Tibial nerve (tissue), 4 donors: ENCODE measurements at regions not wholly inside any gene's neighbourhood (a gene's known extent, or its start where the extent isn't known, plus 50 kb on each side); places are given as distances from the start of the nearest gene placed in this dataset.

Source experiments
- DNase-seq, 2 donors: peaks; one replicate each; pipeline ENCODE4 v3.0.0-alpha.2; 2019; ENCODE audit warnings: low spot score in 2 of 2
- H3K27ac ChIP-seq, 4 donors: fragments of 200-600 bp; sonication (generic) in 3 of 4; one replicate each; pipeline ENCODE4 v1.5.1; 2017 to 2019; ENCODE audit warnings: mild to moderate bottlenecking in 1 of 4
- H3K27me3 ChIP-seq, 2 donors: fragments of 200-600 bp; sonication (generic) in 1 of 2; one replicate each; pipeline versions ENCODE4 v1.5.1 to v1.6.0; 2017 to 2019
- H3K36me3 ChIP-seq, 3 donors: fragments of 200-600 bp; sonication (generic); one replicate each; pipeline ENCODE4 v1.5.1; 2018 to 2019
- H3K4me1 ChIP-seq, 4 donors: fragments of 200-600 bp; sonication (generic) in 3 of 4; one replicate each; pipeline ENCODE4 v1.5.1; 2017 to 2019
- H3K4me3 ChIP-seq, 4 donors: fragments of 200-600 bp; sonication (generic) in 3 of 4; one replicate each; pipeline ENCODE4 v1.5.1; 2017 to 2019; ENCODE audit warnings: mild to moderate bottlenecking in 1 of 4, moderate library complexity in 1 of 4
- H3K9me3 ChIP-seq, 4 donors: fragments of 200-600 bp; sonication (generic) in 3 of 4; one replicate each; pipeline ENCODE4 v1.5.1; 2017 to 2019
- CTCF ChIP-seq, 5 experiments: fragments of 200-600 bp in 3 of 5; fragments of 450-650 bp in 2 of 5; sonication (generic) in 3 of 5; IDR thresholded peaks; one replicate each; pipeline ENCODE4 v1.5.1; 2016 to 2019; ENCODE audit warnings: antibody characterized with exemption in 5 of 5, mild to moderate bottlenecking in 3 of 5, moderate library complexity in 2 of 5
- EP300 ChIP-seq, 2 donors: sonication (generic); formaldehyde crosslinking; IDR thresholded peaks; one replicate each; pipeline ENCODE4 v1.6.1; 2017; ENCODE audit warnings: antibody characterized with exemption in 2 of 2, mild to moderate bottlenecking in 1 of 2
- POLR2A ChIP-seq, 2 donors: fragments of 450-650 bp; IDR thresholded peaks; one replicate each; pipeline ENCODE4 v1.6.1; 2017; ENCODE audit warnings: antibody characterized with exemption in 2 of 2, mild to moderate bottlenecking in 2 of 2, moderate library complexity in 2 of 2
- WGBS, 2 donors: methylation state at CpG; one replicate each; pipeline ENCODE4 v1.1.5; 2018; 5-methylcytosine and 5-hydroxymethylcytosine counted together

- DNase-seq, result no peak
- H3K4me1 ChIP-seq, result peaks cover 0 to 28% (median 0%) of the 10 kb centered on the region in 4 donors
- H3K4me3 ChIP-seq, result no peak overlapping the region
- TF ChIP-seq POLR2A (IDR thresholded peaks at IDR 0.05) (no peak), CTCF (IDR thresholded peaks at IDR 0.05) (no peak), EP300 (IDR thresholded peaks at IDR 0.05) (no peak)
- H3K27ac ChIP-seq, result peak overlapping the region in 1 of 4 donors; percentile 68
- no peaks in the 10 kb centered on the region for H3K9me3 ChIP-seq
- H3K27me3 ChIP-seq, result no peaks in the 10 kb centered on the region
- H3K36me3 ChIP-seq, result no peaks in the 10 kb centered on the region
These were observed 57.5 kb upstream of the ZSWIM6 start for GRCh38 chr5:61274511-61274911.

- Histone ChIP-seq H3K27me3 (no peaks in the 10 kb centered on the region), H3K9me3 (no peaks in the 10 kb centered on the region), H3K4me1 (peaks cover 0 to 38% (median 0%) of the 10 kb centered on the region in 4 donors), H3K36me3 (no peaks in the 10 kb centered on the region), H3K27ac (peak overlapping the region in 1 of 4 donors; percentile 68), H3K4me3 (no peak overlapping the region)
- TF ChIP-seq EP300 (IDR thresholded peaks at IDR 0.05) (peak in 1 of 2 donors; percentile 58), POLR2A (IDR thresholded peaks at IDR 0.05) (no peak)
- DNase-seq, result peak; percentile 30 to 43
- WGBS, 2 donors, result 46 to 50% methylated on average over 8 of the region's 8 CpGs
These were observed 56.2 kb upstream of the ZSWIM6 start for GRCh38 chr5:61275841-61276240.

GRCh38 chr5:61277190-61277589 lies 54.9 kb upstream of the ZSWIM6 start:
- no peaks in the 10 kb centered on the region for H3K27me3 ChIP-seq
- TF ChIP-seq CTCF (IDR thresholded peaks at IDR 0.05) (peak in 1 of 5 experiments; percentile 11), EP300 (IDR thresholded peaks at IDR 0.05) (no peak), POLR2A (IDR thresholded peaks at IDR 0.05) (no peak)
- 9 to 14% methylated on average over 2 of the region's 2 CpGs for WGBS, 2 donors
- no peaks in the 10 kb centered on the region for H3K36me3 ChIP-seq
- peaks cover 0 to 43% (median 0%) of the 10 kb centered on the region in 4 donors for H3K4me1 ChIP-seq
- H3K9me3 ChIP-seq, result no peaks in the 10 kb centered on the region
- H3K4me3 ChIP-seq, result peak overlapping the region in 1 of 4 donors; percentile 10
- no peak for DNase-seq
- H3K27ac ChIP-seq, result peak overlapping the region in 3 of 4 donors; percentile 9 to 76 (median 29)

DNA sequence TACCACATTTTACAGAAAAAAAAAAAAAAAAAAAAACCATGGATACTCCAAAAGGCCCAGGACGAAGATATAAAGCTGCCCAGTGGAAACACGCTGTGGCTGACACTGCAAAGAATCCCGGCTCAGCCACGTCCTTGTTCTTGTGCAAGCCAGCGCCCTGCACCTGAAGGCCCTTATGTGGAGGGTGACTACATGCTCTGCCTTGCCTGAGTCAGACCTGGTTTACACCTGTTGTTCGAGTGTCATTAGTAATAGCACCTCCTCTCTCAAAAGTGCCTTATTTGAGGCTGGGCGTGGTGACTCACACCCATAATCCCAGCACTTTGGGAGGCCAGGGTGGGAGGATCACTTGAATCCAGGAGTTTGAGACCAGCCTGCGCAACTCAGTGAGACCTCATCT lies 54.3 kb upstream of the ZSWIM6 start:
- H3K4me1 ChIP-seq, result peaks cover 0 to 43% (median 0%) of the 10 kb centered on the region in 4 donors
- H3K4me3 ChIP-seq, result no peak overlapping the region
- 92% methylated on average over 8 of the region's 8 CpGs for WGBS, 2 donors
- no peaks in the 10 kb centered on the region for H3K36me3 ChIP-seq
- peak overlapping the region in 2 of 4 donors; percentile 29 to 76 for H3K27ac ChIP-seq
- TF ChIP-seq CTCF (IDR thresholded peaks at IDR 0.05) (no peak), POLR2A (IDR thresholded peaks at IDR 0.05) (no peak), EP300 (IDR thresholded peaks at IDR 0.05) (no peak)
- H3K27me3 ChIP-seq, result no peaks in the 10 kb centered on the region
- no peak for DNase-seq
- no peaks in the 10 kb centered on the region for H3K9me3 ChIP-seq

DNA sequence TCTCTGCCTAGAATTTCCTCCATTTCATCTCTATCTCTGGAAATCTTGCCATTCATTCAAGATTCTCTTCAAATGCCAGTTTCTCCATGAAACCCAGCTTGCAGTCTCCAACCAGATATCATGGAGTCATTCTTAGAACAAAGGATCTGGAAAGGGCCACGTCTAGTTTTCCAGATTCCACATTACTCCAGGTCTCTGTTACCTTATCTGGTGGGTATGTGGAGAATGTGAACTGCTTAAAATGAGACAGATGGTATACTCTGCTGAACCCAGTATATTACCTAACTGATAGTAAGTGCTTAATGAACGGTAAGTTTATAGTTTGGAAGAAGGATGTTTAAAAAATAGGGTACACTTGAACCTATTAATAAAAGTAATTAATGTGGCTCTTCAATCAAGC lies 52.3 kb upstream of the ZSWIM6 start:
- Histone ChIP-seq H3K9me3 (no peaks in the 10 kb centered on the region), H3K27me3 (no peaks in the 10 kb centered on the region), H3K27ac (no peak overlapping the region), H3K4me1 (peaks cover 0 to 36% (median 0%) of the 10 kb centered on the region in 4 donors), H3K36me3 (no peaks in the 10 kb centered on the region), H3K4me3 (no peak overlapping the region)
- WGBS, 2 donors, result 60 to 73% methylated on average over 2 of the region's 2 CpGs
- TF ChIP-seq POLR2A (IDR thresholded peaks at IDR 0.05) (no peak), CTCF (IDR thresholded peaks at IDR 0.05) (no peak), EP300 (IDR thresholded peaks at IDR 0.05) (no peak)
- DNase-seq, result no peak

DNA sequence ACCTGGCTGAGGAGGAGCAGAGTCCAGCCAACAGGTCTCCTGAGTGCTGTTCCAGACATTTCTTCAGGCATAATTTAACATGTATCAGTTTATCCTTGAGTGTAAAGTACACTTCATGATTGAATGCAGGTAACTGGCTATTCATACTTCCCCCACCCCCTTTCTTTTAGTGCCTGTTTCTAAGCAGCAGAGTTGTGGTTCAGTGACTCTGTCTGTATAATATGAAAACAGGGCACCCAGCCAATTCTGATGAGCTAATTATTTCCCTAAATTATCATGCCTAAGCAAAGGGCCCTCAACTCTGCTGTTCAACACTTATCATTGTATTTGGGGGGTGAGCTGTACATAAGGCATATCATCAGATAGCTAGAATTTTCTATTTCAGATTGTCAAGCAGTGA lies 51.9 kb upstream of the ZSWIM6 start:
- Histone ChIP-seq H3K36me3 (no peaks in the 10 kb centered on the region), H3K4me3 (no peak overlapping the region), H3K4me1 (peaks cover 0 to 32% (median 0%) of the 10 kb centered on the region in 4 donors), H3K27me3 (no peaks in the 10 kb centered on the region), H3K27ac (no peak overlapping the region), H3K9me3 (no peaks in the 10 kb centered on the region)
- TF ChIP-seq CTCF (IDR thresholded peaks at IDR 0.05) (no peak), EP300 (IDR thresholded peaks at IDR 0.05) (no peak), POLR2A (IDR thresholded peaks at IDR 0.05) (no peak)
- peak in 1 of 2 donors; percentile 20 for DNase-seq
